Type B pancreatic cell (in vitro differentiated cells): ENCODE measurements at regions not wholly inside any gene's neighbourhood (a gene's known extent, or its start where the extent isn't known, plus 50 kb on each side); places are given as distances from the start of the nearest gene placed in this dataset.

Experiments
- DNase-seq: peaks from one replicate; pipeline ENCODE4 v3.0.0; 2021; ENCODE audit warnings: mixed read lengths; ENCODE audit not compliant: unreplicated experiment; ENCODE audit errors: extremely low spot score
- H3K27ac Mint-ChIP-seq: 2 replicates; pipeline ENCODE4 v1.8.0; 2021; ENCODE audit warnings: mild to moderate bottlenecking, mixed read lengths
- H3K27me3 Mint-ChIP-seq: 2 replicates; pipeline ENCODE4 v1.8.0; 2021; ENCODE audit warnings: mixed read lengths
- H3K36me3 Mint-ChIP-seq: 2 replicates; pipeline ENCODE4 v1.8.0; 2021; ENCODE audit warnings: mixed read lengths
- H3K4me1 Mint-ChIP-seq: one replicate; pipeline ENCODE4 v1.8.0; 2021; ENCODE audit warnings: mixed read lengths; ENCODE audit not compliant: unreplicated experiment
- H3K4me3 Mint-ChIP-seq: 2 replicates; pipeline ENCODE4 v1.8.0; 2021; ENCODE audit warnings: mild to moderate bottlenecking, mixed read lengths
- H3K9me3 Mint-ChIP-seq: 2 replicates; pipeline ENCODE4 v1.8.0; 2021; ENCODE audit warnings: mixed read lengths
- TF ChIP-seq, protein P1 (sequence below): fragments of 200-600 bp; sonication (generic); conservative IDR thresholded peaks from 2 replicates; pipeline ENCODE4 v1.5.0; 2021; ENCODE audit warnings: antibody characterized with exemption, mild to moderate bottlenecking

DNA sequence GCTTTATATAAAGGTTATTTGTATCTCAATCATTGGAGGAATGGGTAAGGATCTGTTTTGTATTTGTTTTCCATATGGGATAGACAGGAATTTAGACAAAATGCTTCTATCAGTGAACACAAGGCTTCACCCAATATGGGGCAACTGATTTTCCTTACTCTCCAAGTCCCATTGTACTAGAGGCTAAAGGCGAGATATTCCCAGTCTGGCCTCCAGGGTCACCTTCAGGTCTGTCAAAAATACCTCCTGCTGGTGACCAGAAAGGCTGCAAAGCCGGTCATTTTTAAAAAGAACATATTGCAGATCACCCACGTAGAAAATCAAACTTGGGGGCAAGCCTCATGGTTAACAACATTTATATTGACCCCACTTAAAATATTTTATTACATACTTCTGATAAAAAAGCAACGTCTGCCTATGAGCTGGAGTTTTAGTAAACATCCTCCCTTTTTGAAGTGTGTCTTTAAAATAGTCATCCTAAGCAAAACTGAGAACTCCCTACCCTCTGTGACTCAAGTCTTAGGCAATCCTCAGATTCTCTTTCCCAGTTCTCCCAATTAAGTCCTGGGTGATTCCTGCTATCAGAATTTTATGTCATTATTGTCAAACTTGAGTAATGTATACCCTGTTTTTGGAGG, 276.6 kb downstream of the MREG start:
- Mint-ChIP-seq H3K27me3 (no peaks in the 10 kb centered on the region), H3K9me3 (peaks cover 20% of the 10 kb centered on the region), H3K27ac (no peak overlapping the region), H3K36me3 (peaks cover 4% of the 10 kb centered on the region), H3K4me3 (no peak overlapping the region), H3K4me1 (peaks cover 30% of the 10 kb centered on the region)
- TF ChIP-seq, protein P1, sequence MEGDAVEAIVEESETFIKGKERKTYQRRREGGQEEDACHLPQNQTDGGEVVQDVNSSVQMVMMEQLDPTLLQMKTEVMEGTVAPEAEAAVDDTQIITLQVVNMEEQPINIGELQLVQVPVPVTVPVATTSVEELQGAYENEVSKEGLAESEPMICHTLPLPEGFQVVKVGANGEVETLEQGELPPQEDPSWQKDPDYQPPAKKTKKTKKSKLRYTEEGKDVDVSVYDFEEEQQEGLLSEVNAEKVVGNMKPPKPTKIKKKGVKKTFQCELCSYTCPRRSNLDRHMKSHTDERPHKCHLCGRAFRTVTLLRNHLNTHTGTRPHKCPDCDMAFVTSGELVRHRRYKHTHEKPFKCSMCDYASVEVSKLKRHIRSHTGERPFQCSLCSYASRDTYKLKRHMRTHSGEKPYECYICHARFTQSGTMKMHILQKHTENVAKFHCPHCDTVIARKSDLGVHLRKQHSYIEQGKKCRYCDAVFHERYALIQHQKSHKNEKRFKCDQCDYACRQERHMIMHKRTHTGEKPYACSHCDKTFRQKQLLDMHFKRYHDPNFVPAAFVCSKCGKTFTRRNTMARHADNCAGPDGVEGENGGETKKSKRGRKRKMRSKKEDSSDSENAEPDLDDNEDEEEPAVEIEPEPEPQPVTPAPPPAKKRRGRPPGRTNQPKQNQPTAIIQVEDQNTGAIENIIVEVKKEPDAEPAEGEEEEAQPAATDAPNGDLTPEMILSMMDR, result peak; percentile 61
- DNase-seq, result no peak

DNA sequence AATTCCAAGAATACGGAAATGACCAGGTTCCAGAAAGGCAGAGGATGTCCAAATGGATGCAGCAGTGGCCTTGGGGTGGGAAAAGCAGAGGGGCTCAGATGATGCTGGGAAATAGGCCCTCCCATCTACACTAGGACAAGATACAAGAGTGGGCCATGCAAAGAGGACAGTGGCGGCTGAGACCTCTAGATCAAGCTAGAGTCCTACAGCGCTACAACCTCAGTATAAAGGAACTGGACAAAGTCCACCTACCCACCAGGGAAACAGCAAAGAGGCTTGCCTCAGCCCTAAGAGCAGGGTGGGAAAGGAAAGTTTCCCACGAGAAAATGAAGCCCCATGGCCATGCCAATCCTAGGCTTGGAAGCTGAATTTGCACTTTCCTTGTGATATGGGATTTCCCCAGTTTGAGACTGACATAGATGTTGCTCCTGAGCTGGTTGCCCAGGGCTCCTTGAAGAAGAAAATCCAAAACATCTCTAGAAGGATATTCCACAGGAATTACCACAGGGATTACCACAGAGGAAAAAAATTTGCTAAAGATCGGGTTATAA, 282.2 kb downstream of the MREG start:
- Mint-ChIP-seq H3K4me1 (no peaks in the 10 kb centered on the region), H3K4me3 (no peak overlapping the region), H3K27me3 (no peaks in the 10 kb centered on the region), H3K27ac (no peak overlapping the region), H3K36me3 (no peaks in the 10 kb centered on the region), H3K9me3 (peaks cover 10% of the 10 kb centered on the region)
- TF ChIP-seq, protein P1, result no peak
- no peak for DNase-seq

- no peak for DNase-seq
- Mint-ChIP-seq H3K36me3 (no peaks in the 10 kb centered on the region), H3K9me3 (peaks cover 10% of the 10 kb centered on the region), H3K4me3 (no peak overlapping the region), H3K27me3 (no peaks in the 10 kb centered on the region), H3K27ac (no peak overlapping the region), H3K4me1 (no peaks in the 10 kb centered on the region)
- TF ChIP-seq, protein P1, result no peak
Measured at GRCh38 chr2:215729985-215730620, 283.2 kb downstream of the MREG start.

DNA sequence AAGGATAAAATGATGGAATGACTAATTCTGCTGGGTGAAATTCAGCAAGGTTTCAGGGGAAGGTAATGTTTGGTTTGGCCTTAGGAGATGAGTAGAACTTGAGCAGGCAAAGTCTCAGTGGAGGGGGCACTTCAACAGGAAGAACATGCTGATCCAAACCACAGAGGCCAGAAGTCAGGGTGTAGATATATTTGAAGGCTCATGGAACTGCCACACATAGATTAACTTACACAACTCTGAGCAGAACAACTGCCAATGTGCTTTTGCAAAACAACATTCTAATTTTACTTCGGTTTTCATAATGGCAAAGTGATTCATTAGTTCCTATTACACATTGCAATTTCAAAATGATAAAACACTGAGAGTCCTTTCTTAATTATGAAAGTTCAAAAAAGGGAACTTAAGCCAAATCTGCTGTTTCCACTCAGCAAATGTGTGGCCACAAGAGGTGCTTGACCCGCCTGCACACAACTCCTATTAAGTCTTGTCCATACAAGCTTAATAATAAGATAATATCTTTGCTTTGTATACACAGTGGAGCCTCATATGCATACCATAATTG, 284.8 kb downstream of the MREG start:
- DNase-seq, result no peak
- H3K4me3 Mint-ChIP-seq, result no peak overlapping the region
- peaks cover 5% of the 10 kb centered on the region for H3K9me3 Mint-ChIP-seq
- H3K4me1 Mint-ChIP-seq, result no peaks in the 10 kb centered on the region
- no peaks in the 10 kb centered on the region for H3K36me3 Mint-ChIP-seq
- TF ChIP-seq, protein P1, result no peak
- H3K27me3 Mint-ChIP-seq, result no peaks in the 10 kb centered on the region
- H3K27ac Mint-ChIP-seq, result no peak overlapping the region

GRCh38 chr2:215727507-215728503, 285.5 kb downstream of the MREG start:
- peaks cover 1% of the 10 kb centered on the region for H3K9me3 Mint-ChIP-seq
- no peak for DNase-seq
- H3K27ac Mint-ChIP-seq, result no peak overlapping the region
- H3K4me1 Mint-ChIP-seq, result no peaks in the 10 kb centered on the region
- no peak overlapping the region for H3K4me3 Mint-ChIP-seq
- H3K36me3 Mint-ChIP-seq, result no peaks in the 10 kb centered on the region
- TF ChIP-seq, protein P1, result no peak
- H3K27me3 Mint-ChIP-seq, result no peaks in the 10 kb centered on the region
